NT2/D1 (cell line): ENCODE measurements at regions not wholly inside any gene's neighbourhood (a gene's known extent, or its start where the extent isn't known, plus 50 kb on each side); places are given as distances from the start of the nearest gene placed in this dataset.
"Not testable (repeated sequence)": the region's sequence is repeated elsewhere in the genome, so short reads cannot be mapped to it uniquely, and the experiment has no call there.

Experiments
- DNase-seq: peaks from one replicate; pipeline ENCODE4 v3.0.0-alpha.2; 2011; ENCODE audit warnings: low read depth, low spot score
- H3K27me3 ChIP-seq: 2 replicates; pipeline ENCODE4 v1.6.0; 2011; ENCODE audit warnings: mild to moderate bottlenecking; ENCODE audit not compliant: insufficient read length, insufficient read depth
- H3K36me3 ChIP-seq: 2 replicates; pipeline ENCODE4 v1.6.1; 2011; ENCODE audit warnings: mild to moderate bottlenecking, low read length, mixed read lengths; ENCODE audit not compliant: insufficient read depth, insufficient read length
- H3K4me1 ChIP-seq: 2 replicates; pipeline ENCODE4 v1.5.1; 2011; ENCODE audit not compliant: insufficient read depth, insufficient read length
- H3K4me3 ChIP-seq: 2 replicates; pipeline ENCODE4 v1.5.1; 2011; ENCODE audit warnings: low read depth; ENCODE audit not compliant: insufficient read length
- H3K9ac ChIP-seq: 2 replicates; pipeline ENCODE4 v1.6.0; 2011; ENCODE audit warnings: low read depth; ENCODE audit not compliant: insufficient read length
- H3K9me3 ChIP-seq: 2 replicates; pipeline ENCODE4 v1.5.1; 2011; ENCODE audit warnings: mild to moderate bottlenecking, low read length; ENCODE audit not compliant: insufficient read depth
- SUZ12 ChIP-seq: IDR thresholded peaks from 2 replicates; pipeline ENCODE4 v1.6.1; 2011; ENCODE audit not compliant: insufficient read length, insufficient read depth; ENCODE audit errors: extremely low read depth
- YY1 ChIP-seq: IDR thresholded peaks from 2 replicates; pipeline ENCODE4 v1.6.1; 2011; ENCODE audit not compliant: insufficient read length, insufficient read depth
- ZNF274 ChIP-seq: IDR thresholded peaks from 2 replicates; pipeline ENCODE4 v1.6.1; 2011; ENCODE audit warnings: mild to moderate bottlenecking, low read depth, low read length

- H3K4me1 ChIP-seq, result no peaks in the 10 kb centered on the region
- H3K27me3 ChIP-seq, result no peaks in the 10 kb centered on the region
- TF ChIP-seq YY1 (no peak), ZNF274 (no peak), SUZ12 (no peak)
- no peak overlapping the region for H3K9ac ChIP-seq
- H3K9me3 ChIP-seq, result no peaks in the 10 kb centered on the region
- no peak for DNase-seq
- H3K4me3 ChIP-seq, result no peak overlapping the region
- no peaks in the 10 kb centered on the region for H3K36me3 ChIP-seq
Observed at GRCh38 chr4:151857368-151857767, 96.6 kb upstream of the GATB start.

- TF ChIP-seq YY1 (no peak), ZNF274 (no peak), SUZ12 (no peak)
- DNase-seq, result no peak
Observed at GRCh38 chr4:151855747-151856146, 94.9 kb upstream of the GATB start.

GRCh38 chr4:151854731-151855130 lies 93.9 kb upstream of the GATB start:
- no peaks in the 10 kb centered on the region for H3K27me3 ChIP-seq
- TF ChIP-seq YY1 (no peak), SUZ12 (no peak), ZNF274 (no peak)
- H3K4me1 ChIP-seq, result no peaks in the 10 kb centered on the region
- H3K36me3 ChIP-seq, result no peaks in the 10 kb centered on the region
- no peak for DNase-seq
- H3K9ac ChIP-seq, result no peak overlapping the region
- no peaks in the 10 kb centered on the region for H3K9me3 ChIP-seq
- no peak overlapping the region for H3K4me3 ChIP-seq

More at GRCh38 chr4:151855747-151856146, 94.9 kb upstream of the GATB start:
- no peak overlapping the region for H3K4me3 ChIP-seq
- H3K27me3 ChIP-seq, result no peaks in the 10 kb centered on the region
- no peaks in the 10 kb centered on the region for H3K9me3 ChIP-seq
- no peaks in the 10 kb centered on the region for H3K36me3 ChIP-seq
- no peaks in the 10 kb centered on the region for H3K4me1 ChIP-seq
- H3K9ac ChIP-seq, result no peak overlapping the region

GRCh38 chr4:151853034-151853433 lies 92.2 kb upstream of the GATB start:
- H3K9me3 ChIP-seq, result no peaks in the 10 kb centered on the region
- TF ChIP-seq YY1, result no peak
- no peak for TF ChIP-seq SUZ12
- TF ChIP-seq ZNF274, result no peak

GRCh38 chr4:151852202-151852601 lies 91.4 kb upstream of the GATB start:
- H3K36me3 ChIP-seq, result no peaks in the 10 kb centered on the region
- no peaks in the 10 kb centered on the region for H3K4me1 ChIP-seq
- no peak for DNase-seq
- no peak overlapping the region for H3K4me3 ChIP-seq
- H3K27me3 ChIP-seq, result no peaks in the 10 kb centered on the region
- no peak for TF ChIP-seq ZNF274
- no peak for TF ChIP-seq YY1
- TF ChIP-seq SUZ12, result no peak
- H3K9me3 ChIP-seq, result no peaks in the 10 kb centered on the region
- H3K9ac ChIP-seq, result no peak overlapping the region

More at GRCh38 chr4:151853034-151853433, 92.2 kb upstream of the GATB start:
- no peak overlapping the region for H3K9ac ChIP-seq
- H3K4me1 ChIP-seq, result no peaks in the 10 kb centered on the region
- DNase-seq, result no peak
- no peaks in the 10 kb centered on the region for H3K36me3 ChIP-seq
- no peaks in the 10 kb centered on the region for H3K27me3 ChIP-seq
- H3K4me3 ChIP-seq, result no peak overlapping the region

- H3K4me3 ChIP-seq, result no peak overlapping the region
- H3K27me3 ChIP-seq, result no peaks in the 10 kb centered on the region
- no peaks in the 10 kb centered on the region for H3K4me1 ChIP-seq
- no peaks in the 10 kb centered on the region for H3K9me3 ChIP-seq
- H3K36me3 ChIP-seq, result no peaks in the 10 kb centered on the region
- no peak for TF ChIP-seq YY1
- TF ChIP-seq SUZ12, result no peak
- TF ChIP-seq ZNF274, result no peak
- no peak overlapping the region for H3K9ac ChIP-seq
- no peak for DNase-seq
Observed at GRCh38 chr4:151851354-151851753, 90.5 kb upstream of the GATB start.

- Histone ChIP-seq H3K4me3 (no peak overlapping the region), H3K9ac (no peak overlapping the region), H3K27me3 (no peaks in the 10 kb centered on the region), H3K4me1 (no peaks in the 10 kb centered on the region), H3K36me3 (no peaks in the 10 kb centered on the region), H3K9me3 (no peaks in the 10 kb centered on the region)
- DNase-seq, result no peak
- TF ChIP-seq YY1 (no peak), ZNF274 (no peak), SUZ12 (no peak)
Observed at GRCh38 chr4:151850791-151851213, 90.0 kb upstream of the GATB start.

- H3K4me1 ChIP-seq, H3K9ac ChIP-seq, H3K36me3 ChIP-seq, DNase-seq, H3K9me3 ChIP-seq, H3K4me3 ChIP-seq, H3K27me3 ChIP-seq: not testable (repeated sequence)
Observed at GRCh38 chr4:151845551-151845950, 84.7 kb upstream of the GATB start.
